Caco-2 (cell line): ENCODE measurements at regions not wholly inside any gene's neighbourhood (a gene's known extent, or its start where the extent isn't known, plus 50 kb on each side); places are given as distances from the start of the nearest gene placed in this dataset.

Experiments
- BruUV-seq: library from RNA; stranded (reverse); fragments of 400-500 nt; replicated peaks from 2 replicates; lab custom pipeline; 2021; lab: Mats Ljungman, UMichigan
- CTCF ChIA-PET: fragments of 300-600 bp; sonication (Branson Sonifier 250); formaldehyde crosslinking; loops from one replicate; lab custom pipeline; 2022; ENCODE audit warnings: antibody characterized with exemption; lab: Charles Lee
- POLR2A ChIA-PET: fragments of 300-600 bp; sonication (Branson Sonifier 250); formaldehyde crosslinking; loops from one replicate; lab custom pipeline; 2022; ENCODE audit warnings: antibody characterized with exemption; lab: Charles Lee
- DNase-seq, 2 experiments: peaks; one replicate each; pipeline versions ENCODE4 v3.0.0 to v3.0.0-alpha.2; 2020 to 2022
- H3K27me3 ChIP-seq: replicated peaks from 2 replicates; pipeline ENCODE4 v1.6.0; 2011; ENCODE audit warnings: low read length; ENCODE audit not compliant: control insufficient read depth, insufficient read depth
- H3K36me3 ChIP-seq: 2 replicates; pipeline ENCODE4 v1.5.1; 2011; ENCODE audit warnings: low read length; ENCODE audit not compliant: control insufficient read depth, insufficient read depth
- H3K4me1 ChIP-seq: fragments of 250-450 bp; sonication (Bioruptor Pico); 2 replicates; pipeline ENCODE4 v1.5.1; 2020; ENCODE audit warnings: mild to moderate bottlenecking
- H3K4me3 ChIP-seq: 2 replicates; pipeline ENCODE4 v1.5.1; 2011; ENCODE audit warnings: low read depth, mild to moderate bottlenecking, control low read depth, low read length
- H3K9me3 ChIP-seq: fragments of 250-450 bp; sonication (Bioruptor Pico); 2 replicates; pipeline ENCODE4 v1.5.1; 2020; ENCODE audit warnings: mild to moderate bottlenecking, moderate library complexity
- H3K27ac Mint-ChIP-seq: one replicate; pipeline ENCODE4 v1.8.0; 2022; ENCODE audit warnings: mixed read lengths; ENCODE audit not compliant: unreplicated experiment
- H3K27me3 Mint-ChIP-seq: one replicate; pipeline ENCODE4 v1.8.0; 2022; ENCODE audit warnings: mixed read lengths; ENCODE audit not compliant: insufficient read depth, unreplicated experiment
- H3K36me3 Mint-ChIP-seq: one replicate; pipeline ENCODE4 v1.8.0; 2022; ENCODE audit warnings: mild to moderate bottlenecking, mixed read lengths; ENCODE audit not compliant: insufficient read depth, unreplicated experiment
- H3K4me1 Mint-ChIP-seq: one replicate; pipeline ENCODE4 v1.8.0; 2022; ENCODE audit warnings: low read depth, mixed read lengths; ENCODE audit not compliant: unreplicated experiment
- H3K4me3 Mint-ChIP-seq: one replicate; pipeline ENCODE4 v1.8.0; 2022; ENCODE audit warnings: mild to moderate bottlenecking, moderate library complexity, mixed read lengths; ENCODE audit not compliant: unreplicated experiment
- H3K9me3 Mint-ChIP-seq: one replicate; pipeline ENCODE4 v1.8.0; 2022; ENCODE audit warnings: mixed read lengths; ENCODE audit not compliant: unreplicated experiment
- intact Hi-C: fragments of 100-400 bp; cut with micrococcal nuclease; formaldehyde crosslinking; loops from one replicate; pipeline ENCODE4 v1.10.0; 2022; ENCODE audit not compliant: unreplicated experiment
- TF ChIP-seq, protein P1 (sequence below), 2 experiments: fragments of 200-600 bp in 1 of 2; IDR thresholded peaks; 1 replicate in 1 of 2; 2 replicates in 1 of 2; pipeline versions ENCODE4 v1.5.1 to v1.8.0; 2011 to 2022; ENCODE audit warnings: antibody characterized with exemption in 1 of 2, control low read depth in 1 of 2, inconsistent platforms in 1 of 2, low read depth in 1 of 2, low read length in 1 of 2, mild to moderate bottlenecking in 1 of 2, moderate library complexity in 1 of 2; ENCODE audit not compliant: insufficient read depth in 1 of 2, severe bottlenecking in 1 of 2, unreplicated experiment in 1 of 2

DNA sequence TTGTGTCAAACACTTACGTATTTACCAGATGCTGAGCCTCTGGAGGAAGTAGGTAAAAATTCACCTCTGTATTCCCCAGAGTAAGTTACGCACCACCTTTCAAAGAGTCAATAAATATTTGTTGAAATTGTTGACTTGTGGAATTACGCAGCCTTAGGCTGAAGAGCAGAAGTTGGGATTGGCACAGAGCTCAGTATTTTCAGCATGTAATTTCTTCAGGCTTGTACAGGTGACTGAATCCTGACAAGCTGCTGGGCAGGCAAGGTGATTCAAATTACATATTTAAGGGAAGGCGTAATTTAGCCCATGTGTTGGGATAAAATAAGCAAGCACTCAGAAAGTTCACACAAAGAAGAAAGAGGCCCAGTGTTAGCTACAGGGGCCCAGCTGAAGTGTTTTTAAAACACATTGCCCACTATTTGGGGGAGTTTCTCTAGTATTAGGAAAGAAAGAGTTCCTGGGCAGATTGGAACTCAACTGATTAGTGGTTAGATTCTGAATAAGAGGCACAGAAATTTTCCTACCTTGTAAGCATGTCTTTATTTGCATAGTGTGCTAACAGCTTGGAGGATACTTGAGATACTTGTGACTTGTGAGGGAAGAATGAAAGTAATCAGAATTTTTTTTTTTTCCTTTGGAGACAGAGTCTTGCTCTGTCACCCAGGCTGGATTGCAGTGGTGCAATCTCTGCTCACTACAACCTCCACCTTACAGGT lies 165.3 kb upstream of the FBXL7 start:
- no peak overlapping the region for H3K4me3 Mint-ChIP-seq
- H3K27ac Mint-ChIP-seq, result no peak overlapping the region
- no peaks in the 10 kb centered on the region for H3K4me1 Mint-ChIP-seq
- Histone ChIP-seq H3K4me3 (no peak overlapping the region), H3K9me3 (0 out of 2 replicates have a peak, but pooled peaks cover 7% of the 10 kb centered on the region), H3K4me1 (no peaks in the 10 kb centered on the region), H3K36me3 (no peaks in the 10 kb centered on the region), H3K27me3 (no peaks in the 10 kb centered on the region)
- ChIA-PET POLR2A (no interaction called here), CTCF (no interaction called here)
- no peaks in the 10 kb centered on the region for H3K9me3 Mint-ChIP-seq
- TF ChIP-seq, protein P1, sequence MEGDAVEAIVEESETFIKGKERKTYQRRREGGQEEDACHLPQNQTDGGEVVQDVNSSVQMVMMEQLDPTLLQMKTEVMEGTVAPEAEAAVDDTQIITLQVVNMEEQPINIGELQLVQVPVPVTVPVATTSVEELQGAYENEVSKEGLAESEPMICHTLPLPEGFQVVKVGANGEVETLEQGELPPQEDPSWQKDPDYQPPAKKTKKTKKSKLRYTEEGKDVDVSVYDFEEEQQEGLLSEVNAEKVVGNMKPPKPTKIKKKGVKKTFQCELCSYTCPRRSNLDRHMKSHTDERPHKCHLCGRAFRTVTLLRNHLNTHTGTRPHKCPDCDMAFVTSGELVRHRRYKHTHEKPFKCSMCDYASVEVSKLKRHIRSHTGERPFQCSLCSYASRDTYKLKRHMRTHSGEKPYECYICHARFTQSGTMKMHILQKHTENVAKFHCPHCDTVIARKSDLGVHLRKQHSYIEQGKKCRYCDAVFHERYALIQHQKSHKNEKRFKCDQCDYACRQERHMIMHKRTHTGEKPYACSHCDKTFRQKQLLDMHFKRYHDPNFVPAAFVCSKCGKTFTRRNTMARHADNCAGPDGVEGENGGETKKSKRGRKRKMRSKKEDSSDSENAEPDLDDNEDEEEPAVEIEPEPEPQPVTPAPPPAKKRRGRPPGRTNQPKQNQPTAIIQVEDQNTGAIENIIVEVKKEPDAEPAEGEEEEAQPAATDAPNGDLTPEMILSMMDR (IDR thresholded peaks at IDR 0.05; ENCODE audit: insufficient read depth in 1 of 2, low read depth in 1 of 2, low read length in 1 of 2, severe bottlenecking in 1 of 2, unreplicated experiment in 1 of 2), result no peak
- intact Hi-C loops, result no loop called here
- no peaks in the 10 kb centered on the region for H3K36me3 Mint-ChIP-seq
- DNase-seq, result no peak
- no TSS peak for BruUV-seq
- peaks cover 3% of the 10 kb centered on the region for H3K27me3 Mint-ChIP-seq

DNA sequence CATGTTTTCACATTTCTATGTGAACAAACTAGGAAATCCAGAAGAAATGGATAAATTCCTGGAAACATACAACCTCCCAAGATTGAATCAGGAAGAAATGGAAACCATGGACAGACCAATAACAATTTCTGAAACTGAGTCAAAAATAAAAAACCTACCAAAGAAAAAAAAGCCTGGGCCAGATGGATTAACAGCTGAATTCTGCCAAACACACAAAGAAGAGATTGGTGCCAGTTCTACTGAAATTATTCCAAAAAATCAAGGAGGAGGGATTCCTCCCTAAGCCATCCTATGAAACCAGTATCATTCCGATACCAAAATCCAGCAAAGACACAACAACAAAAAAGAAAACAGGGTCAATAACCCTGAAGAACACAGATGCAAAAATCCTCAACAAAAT lies 166.9 kb upstream of the FBXL7 start:
- no peak overlapping the region for H3K4me3 Mint-ChIP-seq

DNA sequence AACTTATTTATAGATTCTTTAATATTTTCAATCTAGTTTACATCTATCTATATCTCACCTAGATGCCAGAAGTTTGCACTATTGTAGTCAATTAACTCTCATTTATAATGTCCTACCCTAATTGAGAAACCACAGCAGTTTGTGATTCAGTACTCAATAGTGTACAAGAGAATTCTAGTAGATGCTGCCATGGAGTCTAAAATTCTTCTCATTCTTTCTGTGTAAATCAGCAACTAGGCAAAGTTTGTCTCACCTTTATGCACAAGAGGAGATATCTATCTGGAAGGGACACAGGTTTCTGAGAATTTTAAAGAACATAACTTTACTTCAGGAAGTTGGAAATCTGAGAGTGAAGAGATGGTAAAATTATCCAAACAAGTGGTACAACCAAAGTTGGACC lies 173.0 kb upstream of the FBXL7 start:
- CTCF ChIA-PET, result no interaction called here
- Histone ChIP-seq H3K4me1 (no peaks in the 10 kb centered on the region), H3K36me3 (no peaks in the 10 kb centered on the region), H3K9me3 (peaks cover 6% of the 10 kb centered on the region; the same call in 1 of the 2 replicates), H3K27me3 (no peaks in the 10 kb centered on the region), H3K4me3 (no peak overlapping the region)
- TF ChIP-seq, protein P1 (IDR thresholded peaks at IDR 0.05; ENCODE audit: insufficient read depth in 1 of 2, low read depth in 1 of 2, low read length in 1 of 2, severe bottlenecking in 1 of 2, unreplicated experiment in 1 of 2), result no peak
- no peak for DNase-seq
- Mint-ChIP-seq H3K27me3 (peaks cover 3% of the 10 kb centered on the region), H3K4me3 (no peak overlapping the region), H3K36me3 (no peaks in the 10 kb centered on the region), H3K27ac (no peak overlapping the region), H3K4me1 (no peaks in the 10 kb centered on the region), H3K9me3 (no peaks in the 10 kb centered on the region)
- no TSS peak for BruUV-seq
- intact Hi-C loops, result no loop called here
- POLR2A ChIA-PET, result no interaction called here

More for the DNA sequence above, 166.9 kb upstream of the FBXL7 start:
- Mint-ChIP-seq H3K36me3 (no peaks in the 10 kb centered on the region), H3K27ac (no peak overlapping the region), H3K9me3 (no peaks in the 10 kb centered on the region), H3K4me1 (no peaks in the 10 kb centered on the region), H3K27me3 (peaks cover 3% of the 10 kb centered on the region)
- BruUV-seq, result no TSS peak
- H3K27me3 ChIP-seq, result no peaks in the 10 kb centered on the region
- H3K9me3 ChIP-seq, result 0 out of 2 replicates have a peak, but pooled peaks cover 7% of the 10 kb centered on the region
- POLR2A ChIA-PET, result no interaction called here
- no peak for DNase-seq
- no peaks in the 10 kb centered on the region for H3K36me3 ChIP-seq
- no peaks in the 10 kb centered on the region for H3K4me1 ChIP-seq
- H3K4me3 ChIP-seq, result no peak overlapping the region
- TF ChIP-seq, protein P1 (IDR thresholded peaks at IDR 0.05; ENCODE audit: insufficient read depth in 1 of 2, low read depth in 1 of 2, low read length in 1 of 2, severe bottlenecking in 1 of 2, unreplicated experiment in 1 of 2), result no peak
- intact Hi-C loops, result no loop called here
- CTCF ChIA-PET, result no interaction called here
